ENCODE measurements at regions not wholly inside any gene's neighbourhood (a gene's known extent, or its start where the extent isn't known, plus 50 kb on each side); places are given as distances from the start of the nearest gene placed in this dataset.

GRCh38 chr4:129403848-129404247 lies 307.9 kb downstream of the C4orf33 start:
- Mint-ChIP-seq H3K4me1 (ENCODE audit: low read depth, unreplicated experiment) (no peaks in the 10 kb centered on the region), H3K9me3 (ENCODE audit: unreplicated experiment) (peaks cover 3% of the 10 kb centered on the region), H3K27ac (ENCODE audit: unreplicated experiment) (no peak overlapping the region), H3K27me3 (ENCODE audit: unreplicated experiment) (no peaks in the 10 kb centered on the region), H3K36me3 (ENCODE audit: unreplicated experiment) (peaks cover 11% of the 10 kb centered on the region), H3K4me3 (ENCODE audit: unreplicated experiment) (no peak overlapping the region)
- no peak for DNase-seq
- TF ChIP-seq CTCF (IDR thresholded peaks at IDR 0.05; ENCODE audit: partially characterized antibody, unreplicated experiment) = no peak

GRCh38 chr4:129410115-129410514 lies 314.2 kb downstream of the C4orf33 start:
- Mint-ChIP-seq H3K9me3 (ENCODE audit: unreplicated experiment) (peaks cover 1% of the 10 kb centered on the region), H3K27me3 (ENCODE audit: unreplicated experiment) (no peaks in the 10 kb centered on the region), H3K4me3 (ENCODE audit: unreplicated experiment) (no peak overlapping the region), H3K27ac (ENCODE audit: unreplicated experiment) (no peak overlapping the region), H3K4me1 (ENCODE audit: low read depth, unreplicated experiment) (no peaks in the 10 kb centered on the region), H3K36me3 (ENCODE audit: unreplicated experiment) (no peaks in the 10 kb centered on the region)
- no peak for DNase-seq
- TF ChIP-seq CTCF (IDR thresholded peaks at IDR 0.05; ENCODE audit: partially characterized antibody, unreplicated experiment) = no peak

- H3K27me3 Mint-ChIP-seq (ENCODE audit: unreplicated experiment) = no peaks in the 10 kb centered on the region
- DNase-seq = no peak
- H3K36me3 Mint-ChIP-seq (ENCODE audit: unreplicated experiment) = no peaks in the 10 kb centered on the region
- H3K4me3 Mint-ChIP-seq (ENCODE audit: unreplicated experiment) = no peak overlapping the region
- no peaks in the 10 kb centered on the region for H3K4me1 Mint-ChIP-seq (ENCODE audit: low read depth, unreplicated experiment)
- no peak overlapping the region for H3K27ac Mint-ChIP-seq (ENCODE audit: unreplicated experiment)
- H3K9me3 Mint-ChIP-seq (ENCODE audit: unreplicated experiment) = no peaks in the 10 kb centered on the region
- no peak for TF ChIP-seq CTCF (IDR thresholded peaks at IDR 0.05; ENCODE audit: partially characterized antibody, unreplicated experiment)
These were observed 319.1 kb downstream of the C4orf33 start for GRCh38 chr4:129415004-129415403.

GRCh38 chr4:129420637-129421036 lies 324.7 kb downstream of the C4orf33 start:
- no peak for TF ChIP-seq CTCF (IDR thresholded peaks at IDR 0.05; ENCODE audit: partially characterized antibody, unreplicated experiment)
- H3K27me3 Mint-ChIP-seq (ENCODE audit: unreplicated experiment) = no peaks in the 10 kb centered on the region
- H3K9me3 Mint-ChIP-seq (ENCODE audit: unreplicated experiment) = no peaks in the 10 kb centered on the region
- H3K4me3 Mint-ChIP-seq (ENCODE audit: unreplicated experiment) = no peak overlapping the region
- DNase-seq = no peak
- no peak overlapping the region for H3K27ac Mint-ChIP-seq (ENCODE audit: unreplicated experiment)
- H3K4me1 Mint-ChIP-seq (ENCODE audit: low read depth, unreplicated experiment) = no peaks in the 10 kb centered on the region
- H3K36me3 Mint-ChIP-seq (ENCODE audit: unreplicated experiment) = no peaks in the 10 kb centered on the region

GRCh38 chr4:129422277-129422676 lies 326.3 kb downstream of the C4orf33 start:
- no peak overlapping the region for H3K27ac Mint-ChIP-seq (ENCODE audit: unreplicated experiment)
- H3K4me3 Mint-ChIP-seq (ENCODE audit: unreplicated experiment) = no peak overlapping the region
- TF ChIP-seq CTCF (IDR thresholded peaks at IDR 0.05; ENCODE audit: partially characterized antibody, unreplicated experiment) = no peak
- no peaks in the 10 kb centered on the region for H3K4me1 Mint-ChIP-seq (ENCODE audit: low read depth, unreplicated experiment)
- H3K36me3 Mint-ChIP-seq (ENCODE audit: unreplicated experiment) = no peaks in the 10 kb centered on the region
- no peaks in the 10 kb centered on the region for H3K9me3 Mint-ChIP-seq (ENCODE audit: unreplicated experiment)
- DNase-seq = no peak
- no peaks in the 10 kb centered on the region for H3K27me3 Mint-ChIP-seq (ENCODE audit: unreplicated experiment)

All from glutamatergic neuron (in vitro differentiated cells).